ENCODE measurements at regions not wholly inside any gene's neighbourhood (a gene's known extent, or its start where the extent isn't known, plus 50 kb on each side); places are given as distances from the start of the nearest gene placed in this dataset.
"Not testable (repeated sequence)": the region's sequence is repeated elsewhere in the genome, so short reads cannot be mapped to it uniquely, and the experiment has no call there.

- DNase-seq (ENCODE audit: low spot score) = no peak
These were observed 747.1 kb downstream of the CETN3 start for GRCh38 chr5:89662499-89662898.

- no peak for DNase-seq (ENCODE audit: low spot score)
These were observed 755.9 kb upstream of the MEF2C start for GRCh38 chr5:89638871-89639270.

- not testable (repeated sequence) for DNase-seq (ENCODE audit: low spot score)
These were observed 751.2 kb upstream of the MEF2C start for GRCh38 chr5:89634176-89634575.

- not testable (repeated sequence) for DNase-seq (ENCODE audit: low spot score)
These were observed 747.1 kb upstream of the MEF2C start for GRCh38 chr5:89630064-89630463.

GRCh38 chr5:89628876-89629635, 746.1 kb upstream of the MEF2C start:
- no peak for DNase-seq (ENCODE audit: low spot score)

- DNase-seq (ENCODE audit: low spot score) = no peak
These were observed 733.0 kb upstream of the MEF2C start for GRCh38 chr5:89615839-89616518.

GRCh38 chr5:89613222-89613956, 730.4 kb upstream of the MEF2C start:
- no peak for DNase-seq (ENCODE audit: low spot score)

GRCh38 chr5:89606939-89607534, 724.1 kb upstream of the MEF2C start:
- no peak for DNase-seq (ENCODE audit: low spot score)

- no peak for DNase-seq (ENCODE audit: low spot score)
These were observed 721.4 kb upstream of the MEF2C start for GRCh38 chr5:89604342-89604741.

GRCh38 chr5:89601880-89602279, 718.9 kb upstream of the MEF2C start:
- no peak for DNase-seq (ENCODE audit: low spot score)

- no peak for DNase-seq (ENCODE audit: low spot score)
These were observed 714.9 kb upstream of the MEF2C start for GRCh38 chr5:89597878-89598277.

- no peak for DNase-seq (ENCODE audit: low spot score)
These were observed 713.8 kb upstream of the MEF2C start for GRCh38 chr5:89596821-89597220.

GRCh38 chr5:89595056-89595455, 712.1 kb upstream of the MEF2C start:
- no peak for DNase-seq (ENCODE audit: low spot score)

GRCh38 chr5:89584339-89584956, 701.5 kb upstream of the MEF2C start:
- DNase-seq (ENCODE audit: low spot score) = no peak

- DNase-seq (ENCODE audit: low spot score) = no peak
These were observed 700.5 kb upstream of the MEF2C start for GRCh38 chr5:89583534-89583933.

- DNase-seq (ENCODE audit: low spot score) = no peak
These were observed 699.9 kb upstream of the MEF2C start for GRCh38 chr5:89582768-89583339.

- DNase-seq (ENCODE audit: low spot score) = no peak
These were observed 698.0 kb upstream of the MEF2C start for GRCh38 chr5:89580976-89581375.

GRCh38 chr5:89575319-89575718, 692.3 kb upstream of the MEF2C start:
- no peak for DNase-seq (ENCODE audit: low spot score)

- peak; percentile 12 for DNase-seq (ENCODE audit: low spot score)
These were observed 690.4 kb upstream of the MEF2C start for GRCh38 chr5:89573345-89573744.

GRCh38 chr5:89572696-89573095, 689.7 kb upstream of the MEF2C start:
- DNase-seq (ENCODE audit: low spot score) = no peak

GRCh38 chr5:89570557-89570956, 687.6 kb upstream of the MEF2C start:
- DNase-seq (ENCODE audit: low spot score) = no peak

GRCh38 chr5:89566340-89566739, 683.4 kb upstream of the MEF2C start:
- DNase-seq (ENCODE audit: low spot score) = no peak
